Liver (tissue), 8 donors: ENCODE measurements at regions not wholly inside any gene's neighbourhood (a gene's known extent, or its start where the extent isn't known, plus 50 kb on each side); places are given as distances from the start of the nearest gene placed in this dataset.
"Not testable (repeated sequence)": the region's sequence is repeated elsewhere in the genome, so short reads cannot be mapped to it uniquely, and the experiment has no call there.

ENCODE experiments used
- DNase-seq: peaks from one replicate; pipeline ENCODE4 v3.0.0-alpha.2; 2017; ENCODE audit warnings: low spot score
- H3K27ac ChIP-seq, 2 donors: one replicate each; pipeline ENCODE4 v1.7.0; 2013; ENCODE audit warnings: inconsistent platforms in 2 of 2, low read length in 2 of 2, control low read depth in 1 of 2, low read depth in 1 of 2, mild to moderate bottlenecking in 1 of 2
- H3K27me3 ChIP-seq, 4 donors: one replicate each; pipeline versions ENCODE4 v1.6.1 to v1.7.0; 2013; ENCODE audit warnings: low read length in 3 of 4, inconsistent platforms in 1 of 4, mild to moderate bottlenecking in 1 of 4, moderate library complexity in 1 of 4; ENCODE audit not compliant: control insufficient read depth in 4 of 4, insufficient read depth in 4 of 4
- H3K36me3 ChIP-seq, 4 donors: one replicate each; pipeline versions ENCODE4 v1.6.1 to v1.7.0; 2013; ENCODE audit warnings: low read length in 3 of 4, mild to moderate bottlenecking in 3 of 4, low read depth in 1 of 4, moderate library complexity in 1 of 4; ENCODE audit not compliant: control insufficient read depth in 4 of 4, insufficient read depth in 3 of 4
- H3K4me1 ChIP-seq, 4 donors: one replicate each; pipeline versions ENCODE4 v1.6.1 to v1.7.0; 2013; ENCODE audit warnings: low read length in 3 of 4, mild to moderate bottlenecking in 3 of 4, moderate library complexity in 1 of 4; ENCODE audit not compliant: control insufficient read depth in 4 of 4, insufficient read depth in 4 of 4
- H3K4me3 ChIP-seq, 3 donors: one replicate each; pipeline versions ENCODE4 v1.6.1 to v1.7.0; 2013; ENCODE audit warnings: low read length in 3 of 3, control low read depth in 1 of 3, low read depth in 1 of 3, mild to moderate bottlenecking in 1 of 3
- H3K9ac ChIP-seq, 2 donors: one replicate each; pipeline ENCODE4 v1.7.0; 2013; ENCODE audit warnings: low read length in 2 of 2, mild to moderate bottlenecking in 2 of 2, moderate library complexity in 2 of 2, control low read depth in 1 of 2, low read depth in 1 of 2
- H3K9me3 ChIP-seq, 4 donors: one replicate each; pipeline versions ENCODE4 v1.6.1 to v1.7.0; 2013; ENCODE audit warnings: low read length in 3 of 4; ENCODE audit not compliant: control insufficient read depth in 4 of 4
- ATF3 ChIP-seq: IDR thresholded peaks from 2 replicates; pipeline ENCODE4 v1.6.1; 2016; ENCODE audit warnings: antibody characterized with exemption
- CTCF ChIP-seq: fragments of 150-350 bp; IDR thresholded peaks from 2 replicates; pipeline ENCODE4 v1.5.1; 2017; ENCODE audit warnings: improper control_type of control experiment, low read depth, low read length; ENCODE audit not compliant: missing input control
- EGR1 ChIP-seq, 2 donors: IDR thresholded peaks; 2 replicates each; pipeline ENCODE4 v1.6.1; 2016 to 2018; ENCODE audit warnings: antibody characterized with exemption in 2 of 2, low read depth in 2 of 2
- FOXA1 ChIP-seq: IDR thresholded peaks from 2 replicates; pipeline ENCODE4 v1.6.1; 2016; ENCODE audit warnings: antibody characterized with exemption
- FOXA2 ChIP-seq: IDR thresholded peaks from 2 replicates; pipeline ENCODE4 v1.6.1; 2016; ENCODE audit warnings: antibody characterized with exemption
- GABPA ChIP-seq, 2 donors: IDR thresholded peaks in 1 of 2; conservative IDR thresholded peaks in 1 of 2; 2 replicates each; pipeline ENCODE4 v1.6.1; 2016; ENCODE audit warnings: antibody characterized with exemption in 2 of 2, mild to moderate bottlenecking in 1 of 2, moderate library complexity in 1 of 2
- HNF4A ChIP-seq, 2 donors: conservative IDR thresholded peaks; 2 replicates each; pipeline ENCODE4 v1.6.1; 2016; ENCODE audit warnings: antibody characterized with exemption in 2 of 2, mild to moderate bottlenecking in 2 of 2
- MAX ChIP-seq: IDR thresholded peaks from 2 replicates; pipeline ENCODE4 v1.6.1; 2016; ENCODE audit warnings: antibody characterized with exemption
- RAD21 ChIP-seq, 2 donors: IDR thresholded peaks; 2 replicates each; pipeline ENCODE4 v1.6.1; 2016; ENCODE audit warnings: antibody characterized with exemption in 2 of 2, mild to moderate bottlenecking in 2 of 2
- REST ChIP-seq: IDR thresholded peaks from 2 replicates; pipeline ENCODE4 v1.6.1; 2016; ENCODE audit warnings: antibody characterized with exemption, mild to moderate bottlenecking
- RXRA ChIP-seq, 2 donors: IDR thresholded peaks; 2 replicates each; pipeline ENCODE4 v1.6.1; 2017 to 2018; ENCODE audit warnings: antibody characterized with exemption in 2 of 2, mild to moderate bottlenecking in 1 of 2
- YY1 ChIP-seq: IDR thresholded peaks from 2 replicates; pipeline ENCODE4 v1.6.1; 2016; ENCODE audit warnings: antibody characterized with exemption, mild to moderate bottlenecking
- ZBTB33 ChIP-seq: IDR thresholded peaks from 2 replicates; pipeline ENCODE4 v1.6.1; 2016; ENCODE audit warnings: antibody characterized with exemption
- WGBS: extraction: QIAGEN DNeasy Blood & Tissue Kit; methylation state at CpG from one replicate; pipeline ENCODE4 v1.1.7; 2013; 5-methylcytosine and 5-hydroxymethylcytosine counted together
- donor health status: healthy.
- donor health status: healthy.
- donor health status: healthy.
- donor health status: healthy.
- donor health status: healthy.

GRCh38 chr11:49533204-49533603 lies 324.8 kb upstream of the FOLH1 start:
- H3K36me3 ChIP-seq, result no peaks in the 10 kb centered on the region
- no peak overlapping the region for H3K9ac ChIP-seq
- no peaks in the 10 kb centered on the region for H3K9me3 ChIP-seq
- H3K4me3 ChIP-seq, result no peak overlapping the region
- H3K4me1 ChIP-seq, result no peaks in the 10 kb centered on the region
- no peak overlapping the region for H3K27ac ChIP-seq
- no peak for DNase-seq
- TF ChIP-seq FOXA1, result no peak
- TF ChIP-seq REST, result no peak
- no peak for TF ChIP-seq HNF4A (conservative IDR thresholded peaks at IDR 0.05)
- TF ChIP-seq YY1, result no peak
- no peak for TF ChIP-seq MAX
- no peak for TF ChIP-seq RXRA (IDR thresholded peaks at IDR 0.05)
- TF ChIP-seq CTCF, result no peak
- no peak for TF ChIP-seq GABPA (IDR thresholded peaks at IDR 0.05 in 1 of 2, conservative IDR thresholded peaks at IDR 0.05 in 1 of 2)
- TF ChIP-seq FOXA2, result no peak
- no peak for TF ChIP-seq EGR1 (IDR thresholded peaks at IDR 0.05; ENCODE audit: low read depth in 2 of 2)
- no peak for TF ChIP-seq RAD21 (IDR thresholded peaks at IDR 0.05)
- TF ChIP-seq ZBTB33, result no peak
- no peak for TF ChIP-seq ATF3
- no peaks in the 10 kb centered on the region for H3K27me3 ChIP-seq

- not testable (repeated sequence) for H3K9ac ChIP-seq, DNase-seq, H3K4me1 ChIP-seq, H3K27ac ChIP-seq, H3K4me3 ChIP-seq, H3K9me3 ChIP-seq, H3K27me3 ChIP-seq, H3K36me3 ChIP-seq
- 69% methylated on average over 4 of the region's 4 CpGs for WGBS
These were observed 330.5 kb upstream of the FOLH1 start for GRCh38 chr11:49538927-49539326.

GRCh38 chr11:49558261-49558847 lies 350.0 kb upstream of the FOLH1 start:
- H3K4me3 ChIP-seq, H3K9ac ChIP-seq, H3K4me1 ChIP-seq, H3K9me3 ChIP-seq, H3K27ac ChIP-seq, H3K36me3 ChIP-seq, H3K27me3 ChIP-seq, DNase-seq: not testable (repeated sequence)
- WGBS, result 8% methylated on average over 42 of the region's 42 CpGs

GRCh38 chr11:49560593-49560992 lies 352.2 kb upstream of the FOLH1 start:
- not testable (repeated sequence) for H3K27ac ChIP-seq, H3K9ac ChIP-seq, H3K9me3 ChIP-seq, H3K4me3 ChIP-seq, H3K4me1 ChIP-seq, H3K36me3 ChIP-seq, DNase-seq, H3K27me3 ChIP-seq
- 11% methylated on average over 13 of the region's 13 CpGs for WGBS
